ENCODE measurements at regions not wholly inside any gene's neighbourhood (a gene's known extent, or its start where the extent isn't known, plus 50 kb on each side); places are given as distances from the start of the nearest gene placed in this dataset.

DNA sequence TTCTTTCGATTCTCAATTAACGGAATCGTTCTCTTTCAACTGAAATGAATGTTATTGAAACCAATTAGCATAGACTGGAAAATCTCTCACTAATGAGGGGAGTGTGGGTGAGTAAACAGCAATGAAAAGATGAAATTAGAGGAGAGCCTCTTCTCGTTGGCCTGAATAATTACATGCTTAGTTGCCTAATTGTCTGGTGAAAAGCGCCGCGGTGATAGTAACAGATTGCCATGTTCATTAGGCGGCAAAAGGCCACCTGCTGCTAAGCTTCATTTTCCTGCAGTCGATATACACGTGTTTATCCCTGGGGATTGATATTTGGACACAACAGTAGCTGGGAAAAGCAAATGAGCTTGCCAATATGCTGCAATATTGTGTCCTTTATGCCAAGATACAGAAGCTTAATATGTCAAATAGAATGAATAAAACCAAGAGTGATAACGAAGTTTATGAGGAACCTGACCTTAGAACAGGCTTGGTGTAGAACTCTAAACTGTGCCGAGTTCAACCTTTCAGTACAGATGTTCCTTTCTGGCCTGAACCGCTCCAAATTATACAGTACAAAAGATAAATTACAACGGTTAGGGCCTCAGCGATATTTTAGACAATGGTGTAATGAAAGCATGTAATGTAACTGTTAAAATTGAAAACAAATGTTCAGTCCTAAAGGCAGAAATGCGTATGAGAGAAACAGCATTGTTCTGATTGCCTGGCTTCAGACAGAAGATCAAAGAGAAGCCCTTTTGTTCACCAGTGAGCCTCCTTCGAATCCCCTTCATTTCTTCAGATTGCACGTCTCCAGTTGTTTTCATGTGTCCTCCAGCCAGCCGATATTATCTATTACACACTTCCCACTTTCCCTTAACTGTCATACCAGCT lies 185.2 kb downstream of the SHOX2 start:
- no peak for DNase-seq (ENCODE audit: low spot score)
- TF ChIP-seq, protein P1, sequence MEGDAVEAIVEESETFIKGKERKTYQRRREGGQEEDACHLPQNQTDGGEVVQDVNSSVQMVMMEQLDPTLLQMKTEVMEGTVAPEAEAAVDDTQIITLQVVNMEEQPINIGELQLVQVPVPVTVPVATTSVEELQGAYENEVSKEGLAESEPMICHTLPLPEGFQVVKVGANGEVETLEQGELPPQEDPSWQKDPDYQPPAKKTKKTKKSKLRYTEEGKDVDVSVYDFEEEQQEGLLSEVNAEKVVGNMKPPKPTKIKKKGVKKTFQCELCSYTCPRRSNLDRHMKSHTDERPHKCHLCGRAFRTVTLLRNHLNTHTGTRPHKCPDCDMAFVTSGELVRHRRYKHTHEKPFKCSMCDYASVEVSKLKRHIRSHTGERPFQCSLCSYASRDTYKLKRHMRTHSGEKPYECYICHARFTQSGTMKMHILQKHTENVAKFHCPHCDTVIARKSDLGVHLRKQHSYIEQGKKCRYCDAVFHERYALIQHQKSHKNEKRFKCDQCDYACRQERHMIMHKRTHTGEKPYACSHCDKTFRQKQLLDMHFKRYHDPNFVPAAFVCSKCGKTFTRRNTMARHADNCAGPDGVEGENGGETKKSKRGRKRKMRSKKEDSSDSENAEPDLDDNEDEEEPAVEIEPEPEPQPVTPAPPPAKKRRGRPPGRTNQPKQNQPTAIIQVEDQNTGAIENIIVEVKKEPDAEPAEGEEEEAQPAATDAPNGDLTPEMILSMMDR (IDR thresholded peaks at IDR 0.05; ENCODE audit: extremely low read depth, missing control alignments): no peak

DNA sequence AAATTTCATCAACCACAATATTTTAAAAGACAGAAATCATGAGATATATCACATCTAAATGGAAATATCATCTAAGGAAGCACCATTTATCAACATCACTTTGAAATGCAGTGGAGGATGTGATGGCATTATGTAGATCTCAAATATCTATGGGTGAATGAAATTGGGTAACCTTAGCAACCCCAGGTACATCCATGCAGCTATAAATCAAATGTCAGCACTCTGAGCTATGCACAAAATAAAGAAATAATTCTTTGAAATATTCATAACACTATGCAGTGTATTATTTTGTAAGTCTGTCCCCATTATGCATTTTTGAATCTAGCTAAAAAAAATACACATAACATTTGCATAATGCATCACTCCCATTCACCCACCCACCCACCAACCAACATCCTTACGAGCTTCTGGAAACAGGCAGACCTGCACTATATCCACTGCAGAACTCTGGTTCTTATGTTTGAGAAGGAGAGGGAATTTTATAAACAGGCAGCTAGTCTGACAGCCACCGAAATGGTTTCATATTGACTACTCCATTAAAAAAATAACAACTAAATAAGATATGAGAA lies 186.8 kb downstream of the SHOX2 start:
- DNase-seq (ENCODE audit: low spot score): no peak
- TF ChIP-seq, protein P1 (IDR thresholded peaks at IDR 0.05; ENCODE audit: extremely low read depth, missing control alignments): no peak

DNA sequence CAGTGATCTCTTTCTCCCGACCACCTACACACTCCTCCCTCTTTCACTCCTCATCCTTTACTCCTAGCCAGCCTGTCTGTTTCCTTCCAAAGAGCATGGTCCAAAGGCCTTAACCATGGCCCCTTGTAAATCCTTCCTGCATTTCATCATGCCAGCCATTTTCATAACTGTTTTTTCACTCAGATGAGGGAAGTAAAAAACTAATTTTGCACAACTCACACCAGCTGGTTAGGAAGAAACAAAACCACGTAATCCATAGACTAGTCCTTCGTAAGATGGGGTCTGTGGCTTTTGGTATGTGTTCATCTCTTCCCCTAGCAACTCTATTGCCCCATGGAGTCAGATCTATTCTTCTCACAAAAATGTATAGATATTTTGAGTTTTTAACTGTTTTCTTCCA lies 187.8 kb downstream of the SHOX2 start:
- TF ChIP-seq, protein P1 (IDR thresholded peaks at IDR 0.05; ENCODE audit: extremely low read depth, missing control alignments): no peak
- no peak for DNase-seq (ENCODE audit: low spot score)

DNA sequence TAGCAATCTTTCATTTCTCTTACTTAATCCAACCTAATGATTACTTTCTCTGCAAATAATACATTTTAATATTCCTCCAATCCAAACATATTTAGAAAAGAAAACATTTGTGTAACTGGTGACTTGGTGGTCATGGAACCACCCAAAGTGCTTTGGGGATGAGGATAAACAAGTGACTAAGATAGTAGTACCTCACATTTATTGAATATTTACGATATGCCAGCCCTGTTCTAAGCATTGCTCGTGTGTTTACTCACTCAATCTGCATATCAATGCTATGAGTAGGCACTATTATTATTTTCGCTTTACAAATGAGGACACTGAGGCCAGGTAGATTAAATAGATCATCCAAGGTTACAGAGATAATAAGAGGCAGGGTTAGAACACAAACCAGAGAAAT lies 189.5 kb downstream of the SHOX2 start:
- TF ChIP-seq, protein P1 (IDR thresholded peaks at IDR 0.05; ENCODE audit: extremely low read depth, missing control alignments): no peak
- no peak for DNase-seq (ENCODE audit: low spot score)

DNA sequence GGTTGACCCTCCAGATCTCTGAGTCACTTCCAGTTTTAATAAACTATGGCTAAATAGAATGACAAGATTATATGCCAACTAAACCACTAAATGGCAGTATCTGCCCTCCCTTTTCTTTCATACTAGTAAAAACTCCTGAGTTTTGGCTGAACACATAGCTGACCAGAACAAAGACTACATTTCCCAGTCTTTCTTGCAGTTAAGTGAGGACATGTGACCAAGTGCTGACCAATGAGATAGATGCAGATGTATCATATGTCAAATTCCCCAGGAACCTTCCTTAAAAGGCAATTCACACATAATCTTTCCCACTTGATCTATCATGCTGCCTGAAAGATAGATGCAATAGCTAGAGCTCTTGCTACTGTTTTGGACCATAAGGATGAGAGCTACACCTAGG lies 191.3 kb downstream of the SHOX2 start:
- DNase-seq (ENCODE audit: low spot score): no peak
- TF ChIP-seq, protein P1 (IDR thresholded peaks at IDR 0.05; ENCODE audit: extremely low read depth, missing control alignments): no peak

DNA sequence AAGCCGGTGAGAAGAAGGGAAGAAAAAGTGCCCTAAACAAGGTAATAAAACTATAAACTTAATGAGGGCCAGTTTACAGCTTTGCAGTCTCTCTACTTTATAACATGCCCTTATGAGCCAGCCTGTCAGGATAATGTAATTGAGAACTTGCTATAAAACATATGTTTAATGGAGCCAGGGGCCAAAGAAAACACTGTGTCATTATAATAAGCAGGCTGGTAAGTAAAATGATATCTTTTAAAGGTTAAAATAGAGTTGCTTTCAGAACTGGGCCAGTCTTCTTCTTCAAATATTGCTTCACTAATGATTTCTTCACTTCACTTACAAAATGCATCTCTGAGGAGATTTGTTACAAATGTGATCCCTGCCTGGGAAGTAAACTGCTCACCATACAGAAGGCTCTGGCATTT lies 192.5 kb downstream of the SHOX2 start:
- DNase-seq (ENCODE audit: low spot score): no peak
- TF ChIP-seq, protein P1 (IDR thresholded peaks at IDR 0.05; ENCODE audit: extremely low read depth, missing control alignments): no peak
